Neural progenitor cell (in vitro differentiated cells): ENCODE measurements at regions not wholly inside any gene's neighbourhood (a gene's known extent, or its start where the extent isn't known, plus 50 kb on each side); places are given as distances from the start of the nearest gene placed in this dataset.

Source experiments
- EZH2 ChIP-seq: fragments of 200-600 bp; sonication (generic); IDR thresholded peaks from 2 replicates; pipeline ENCODE4 v1.6.1; 2017; ENCODE audit warnings: antibody characterized with exemption, mild to moderate bottlenecking, moderate library complexity
- EZH2phosphoT487 ChIP-seq: fragments of 200-600 bp; sonication (generic); IDR thresholded peaks from 2 replicates; pipeline ENCODE4 v1.6.1; 2017; ENCODE audit warnings: antibody characterized with exemption
- TF ChIP-seq, protein P1 (sequence below): fragments of 200-600 bp; sonication (generic); IDR thresholded peaks from 2 replicates; pipeline ENCODE4 v1.5.1; 2017; ENCODE audit warnings: antibody characterized with exemption, mild to moderate bottlenecking

DNA sequence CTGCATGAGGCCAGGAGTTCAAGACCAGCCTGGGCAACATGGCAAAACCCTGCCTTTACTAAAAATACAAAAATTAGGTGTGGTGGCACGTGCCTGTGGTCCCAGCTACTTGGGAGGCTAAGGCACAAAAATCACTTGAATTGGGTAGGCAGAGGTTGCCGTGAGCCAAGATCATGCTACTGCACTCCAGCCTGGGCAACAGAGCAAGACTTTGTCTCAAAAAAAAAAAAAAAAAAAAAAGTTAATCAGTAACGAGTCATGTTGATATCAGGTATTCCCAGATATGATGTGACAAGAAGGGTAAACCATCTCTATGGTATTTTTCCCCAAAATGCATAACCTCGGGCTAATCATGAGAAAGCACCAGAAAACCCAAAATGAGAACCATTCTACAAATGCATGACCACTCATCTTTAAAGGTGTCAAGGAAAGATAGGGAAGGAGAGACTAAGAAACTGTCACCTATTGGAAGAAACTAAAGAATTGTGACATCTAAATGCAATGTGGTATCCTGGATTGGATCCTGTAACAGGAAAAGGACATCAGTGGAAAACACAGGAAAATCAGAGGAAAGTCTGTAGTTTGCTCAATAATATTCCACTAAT lies 66.5 kb upstream of the MAP4 start:
- TF ChIP-seq, protein P1, sequence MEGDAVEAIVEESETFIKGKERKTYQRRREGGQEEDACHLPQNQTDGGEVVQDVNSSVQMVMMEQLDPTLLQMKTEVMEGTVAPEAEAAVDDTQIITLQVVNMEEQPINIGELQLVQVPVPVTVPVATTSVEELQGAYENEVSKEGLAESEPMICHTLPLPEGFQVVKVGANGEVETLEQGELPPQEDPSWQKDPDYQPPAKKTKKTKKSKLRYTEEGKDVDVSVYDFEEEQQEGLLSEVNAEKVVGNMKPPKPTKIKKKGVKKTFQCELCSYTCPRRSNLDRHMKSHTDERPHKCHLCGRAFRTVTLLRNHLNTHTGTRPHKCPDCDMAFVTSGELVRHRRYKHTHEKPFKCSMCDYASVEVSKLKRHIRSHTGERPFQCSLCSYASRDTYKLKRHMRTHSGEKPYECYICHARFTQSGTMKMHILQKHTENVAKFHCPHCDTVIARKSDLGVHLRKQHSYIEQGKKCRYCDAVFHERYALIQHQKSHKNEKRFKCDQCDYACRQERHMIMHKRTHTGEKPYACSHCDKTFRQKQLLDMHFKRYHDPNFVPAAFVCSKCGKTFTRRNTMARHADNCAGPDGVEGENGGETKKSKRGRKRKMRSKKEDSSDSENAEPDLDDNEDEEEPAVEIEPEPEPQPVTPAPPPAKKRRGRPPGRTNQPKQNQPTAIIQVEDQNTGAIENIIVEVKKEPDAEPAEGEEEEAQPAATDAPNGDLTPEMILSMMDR: no peak
- no peak for TF ChIP-seq EZH2
- no peak for TF ChIP-seq EZH2phosphoT487
